Endodermal cell (in vitro differentiated cells): ENCODE measurements at regions not wholly inside any gene's neighbourhood (a gene's known extent, or its start where the extent isn't known, plus 50 kb on each side); places are given as distances from the start of the nearest gene placed in this dataset.

Experiments
- DNase-seq: peaks from one replicate; pipeline ENCODE4 v3.0.0-alpha.2; 2017
- H3K27ac ChIP-seq: 2 replicates; pipeline ENCODE4 v1.5.1; 2013; ENCODE audit warnings: mild to moderate bottlenecking, low read depth, low read length, moderate library complexity
- H3K27me3 ChIP-seq: 2 replicates; pipeline ENCODE4 v1.6.1; 2013; ENCODE audit warnings: mild to moderate bottlenecking, low read length, moderate library complexity; ENCODE audit not compliant: insufficient read depth, control insufficient read depth, poor library complexity, severe bottlenecking
- H3K36me3 ChIP-seq: 2 replicates; pipeline ENCODE4 v1.7.0; 2013; ENCODE audit warnings: mild to moderate bottlenecking, low read length, moderate library complexity; ENCODE audit not compliant: control insufficient read depth, insufficient read depth
- H3K4me1 ChIP-seq: one replicate; pipeline ENCODE4 v1.7.0; 2013; ENCODE audit warnings: low read length; ENCODE audit not compliant: control insufficient read depth, insufficient read depth
- H3K4me3 ChIP-seq: 2 replicates; pipeline ENCODE4 v1.5.1; 2013; ENCODE audit warnings: mild to moderate bottlenecking, low read length, moderate library complexity
- H3K9ac ChIP-seq: 2 replicates; pipeline ENCODE4 v1.6.1; 2013; ENCODE audit warnings: mild to moderate bottlenecking, low read length, moderate library complexity; ENCODE audit not compliant: poor library complexity, severe bottlenecking; ENCODE audit errors: extremely low read depth
- H3K9me3 ChIP-seq: 2 replicates; pipeline ENCODE4 v1.6.1; 2013; ENCODE audit warnings: mild to moderate bottlenecking, low read length, moderate library complexity; ENCODE audit not compliant: control insufficient read depth
- H3K27ac Mint-ChIP-seq: 2 replicates; pipeline ENCODE4 v1.8.0; 2020; ENCODE audit warnings: mixed read lengths
- H3K27me3 Mint-ChIP-seq: 2 replicates; pipeline ENCODE4 v1.8.0; 2021; ENCODE audit warnings: mild to moderate bottlenecking, mixed read lengths; ENCODE audit not compliant: insufficient read depth
- H3K36me3 Mint-ChIP-seq: 2 replicates; pipeline ENCODE4 v1.8.0; 2020; ENCODE audit warnings: low read depth, mixed read lengths
- H3K4me1 Mint-ChIP-seq: 2 replicates; pipeline ENCODE4 v1.8.0; 2020; ENCODE audit warnings: mixed read lengths
- H3K4me3 Mint-ChIP-seq: 2 replicates; pipeline ENCODE4 v1.8.0; 2020; ENCODE audit warnings: mild to moderate bottlenecking, moderate library complexity, mixed read lengths
- H3K9me3 Mint-ChIP-seq: 2 replicates; pipeline ENCODE4 v1.8.0; 2020; ENCODE audit warnings: mild to moderate bottlenecking, mixed read lengths
- CTCF ChIP-seq: fragments of 200-600 bp; sonication (generic); conservative IDR thresholded peaks from 2 replicates; pipeline ENCODE4 v1.5.0; 2021; ENCODE audit warnings: antibody characterized with exemption, mild to moderate bottlenecking
- WGBS, 2 experiments: methylation state at CpG; one replicate each; pipeline versions ENCODE4 v1.1.5 to v1.1.7; 2013; ENCODE audit warnings: missing lambda C conversion rate in 2 of 2, mixed read lengths in 1 of 2; ENCODE audit not compliant: insufficient coverage in 1 of 2, insufficient read length in 1 of 2; 5-methylcytosine and 5-hydroxymethylcytosine counted together

- Histone ChIP-seq H3K4me1 (no peaks in the 10 kb centered on the region), H3K9ac (no peak overlapping the region), H3K4me3 (no peak overlapping the region), H3K9me3 (no peaks in the 10 kb centered on the region), H3K27me3 (no peaks in the 10 kb centered on the region), H3K27ac (no peak overlapping the region), H3K36me3 (no peaks in the 10 kb centered on the region)
- TF ChIP-seq CTCF: no peak
- Mint-ChIP-seq H3K4me1 (no peaks in the 10 kb centered on the region), H3K9me3 (peaks cover 3% of the 10 kb centered on the region), H3K27me3 (no peaks in the 10 kb centered on the region), H3K4me3 (no peak overlapping the region), H3K27ac (no peak overlapping the region), H3K36me3 (no peaks in the 10 kb centered on the region)
- peak; percentile 58 for DNase-seq
- 54% methylated on average over 2 of the region's 2 CpGs; no CpG with 5 or more reads in 1 of the 2 experiments for WGBS, 2 experiments
Observed at GRCh38 chr2:209236377-209236776, 187.5 kb upstream of the MAP2 start.

GRCh38 chr2:209238765-209239584, 184.9 kb upstream of the MAP2 start:
- no peaks in the 10 kb centered on the region for H3K4me1 ChIP-seq
- H3K36me3 ChIP-seq: no peaks in the 10 kb centered on the region
- TF ChIP-seq CTCF: no peak
- H3K9me3 ChIP-seq: no peaks in the 10 kb centered on the region
- H3K36me3 Mint-ChIP-seq: no peaks in the 10 kb centered on the region
- WGBS, 2 experiments: 59% methylated on average over 2 of the region's 3 CpGs; no CpG with 5 or more reads in 1 of the 2 experiments
- no peak overlapping the region for H3K9ac ChIP-seq
- peaks cover 6% of the 10 kb centered on the region for H3K9me3 Mint-ChIP-seq
- no peaks in the 10 kb centered on the region for H3K27me3 ChIP-seq
- no peak for DNase-seq
- H3K27ac ChIP-seq: no peak overlapping the region
- H3K27ac Mint-ChIP-seq: no peak overlapping the region
- H3K4me1 Mint-ChIP-seq: no peaks in the 10 kb centered on the region
- H3K4me3 ChIP-seq: no peak overlapping the region
- no peaks in the 10 kb centered on the region for H3K27me3 Mint-ChIP-seq
- H3K4me3 Mint-ChIP-seq: no peak overlapping the region

GRCh38 chr2:209239585-209239938, 184.3 kb upstream of the MAP2 start:
- Mint-ChIP-seq H3K36me3 (no peaks in the 10 kb centered on the region), H3K4me3 (no peak overlapping the region), H3K27me3 (no peaks in the 10 kb centered on the region), H3K4me1 (no peaks in the 10 kb centered on the region), H3K27ac (no peak overlapping the region), H3K9me3 (peaks cover 6% of the 10 kb centered on the region)
- 56% methylated on average over 2 of the region's 2 CpGs; no CpG with 5 or more reads in 1 of the 2 experiments for WGBS, 2 experiments
- H3K4me3 ChIP-seq: no peak overlapping the region
- H3K36me3 ChIP-seq: no peaks in the 10 kb centered on the region
- no peaks in the 10 kb centered on the region for H3K4me1 ChIP-seq
- DNase-seq: no peak
- no peak overlapping the region for H3K27ac ChIP-seq
- H3K9me3 ChIP-seq: no peaks in the 10 kb centered on the region
- TF ChIP-seq CTCF: no peak
- H3K9ac ChIP-seq: no peak overlapping the region
- H3K27me3 ChIP-seq: no peaks in the 10 kb centered on the region
